Activated naive CD4-positive, alpha-beta T cell treated with anti-CD3 and anti-CD28 coated beads, Interleukin-2, amount 50 U/mL, for 72 hours (primary cell): ENCODE measurements at regions not wholly inside any gene's neighbourhood (a gene's known extent, or its start where the extent isn't known, plus 50 kb on each side); places are given as distances from the start of the nearest gene placed in this dataset.

Experiments
- ATAC-seq, 2 donors: fragments of 150-1000 bp; cut with Tn5 transposase; 2 replicates each; pipeline ENCODE4 v1.10.0; 2021; ENCODE audit warnings: mild to moderate bottlenecking in 2 of 2, moderate library complexity in 2 of 2
- DNase-seq, 2 donors: peaks; one replicate each; pipeline ENCODE4 v3.0.0; 2021 to 2022; ENCODE audit warnings: low spot score in 2 of 2
- H3K27ac Mint-ChIP-seq, 2 donors: one replicate each; pipeline ENCODE4 v1.8.0; 2022; ENCODE audit warnings: mild to moderate bottlenecking in 2 of 2, mixed read lengths in 2 of 2
- H3K36me3 Mint-ChIP-seq, 2 donors: one replicate each; pipeline ENCODE4 v1.8.0; 2022; ENCODE audit warnings: mixed read lengths in 2 of 2
- H3K9me3 Mint-ChIP-seq, 2 donors: one replicate each; pipeline ENCODE4 v1.8.0; 2022; ENCODE audit warnings: mixed read lengths in 2 of 2

GRCh38 chr12:89960011-89960507 is 251.4 kb upstream of the ATP2B1 start:
- DNase-seq (peak in 1 of 2 donors; percentile 59), ATAC-seq (peak; percentile 98 to 100)
- H3K27ac Mint-ChIP-seq, result no peak overlapping the region
- H3K36me3 Mint-ChIP-seq, result no peaks in the 10 kb centered on the region
- H3K9me3 Mint-ChIP-seq, result no peaks in the 10 kb centered on the region

GRCh38 chr12:89959179-89959578 is 250.5 kb upstream of the ATP2B1 start:
- no peak for DNase-seq
- ATAC-seq, result no peak
- Mint-ChIP-seq H3K27ac (no peak overlapping the region), H3K36me3 (no peaks in the 10 kb centered on the region), H3K9me3 (no peaks in the 10 kb centered on the region)

GRCh38 chr12:89954259-89954658 is 245.6 kb upstream of the ATP2B1 start:
- DNase-seq (no peak), ATAC-seq (no peak)
- no peaks in the 10 kb centered on the region for H3K36me3 Mint-ChIP-seq
- no peak overlapping the region for H3K27ac Mint-ChIP-seq
- H3K9me3 Mint-ChIP-seq, result peaks cover 0 to 7% of the 10 kb centered on the region in 2 donors

- Mint-ChIP-seq H3K27ac (no peak overlapping the region), H3K36me3 (no peaks in the 10 kb centered on the region)
- ATAC-seq, result no peak
Measured at GRCh38 chr12:89951694-89952060, 243.0 kb upstream of the ATP2B1 start.

GRCh38 chr12:89951050-89951693 is 242.5 kb upstream of the ATP2B1 start:
- H3K27ac Mint-ChIP-seq, result peak overlapping the region in 1 of 2 donors; percentile 11

More at GRCh38 chr12:89951694-89952060, 243.0 kb upstream of the ATP2B1 start:
- no peak for DNase-seq
- H3K9me3 Mint-ChIP-seq, result peaks cover 0 to 7% of the 10 kb centered on the region in 2 donors

GRCh38 chr12:89950421-89950820 is 241.8 kb upstream of the ATP2B1 start:
- no peak for DNase-seq
- Mint-ChIP-seq H3K36me3 (no peaks in the 10 kb centered on the region), H3K27ac (peak overlapping the region in 1 of 2 donors; percentile 23), H3K9me3 (peaks cover 0 to 7% of the 10 kb centered on the region in 2 donors)
- peak in 1 of 2 donors; percentile 27 for ATAC-seq

More at GRCh38 chr12:89951050-89951693, 242.5 kb upstream of the ATP2B1 start:
- no peaks in the 10 kb centered on the region for H3K36me3 Mint-ChIP-seq
- DNase-seq (no peak), ATAC-seq (peak in 1 of 2 donors; percentile 30)
- H3K9me3 Mint-ChIP-seq, result peaks cover 0 to 7% of the 10 kb centered on the region in 2 donors

GRCh38 chr12:89949457-89950195 is 241.0 kb upstream of the ATP2B1 start:
- ATAC-seq, result peak; percentile 79 to 91
- H3K27ac Mint-ChIP-seq, result peak overlapping the region in 1 of 2 donors; percentile 23
- no peaks in the 10 kb centered on the region for H3K36me3 Mint-ChIP-seq
- DNase-seq, result peak in 1 of 2 donors; percentile 43
- H3K9me3 Mint-ChIP-seq, result peaks cover 0 to 7% of the 10 kb centered on the region in 2 donors

GRCh38 chr12:89948271-89949175 is 239.9 kb upstream of the ATP2B1 start:
- H3K27ac Mint-ChIP-seq, result peak overlapping the region; percentile 15 to 23
- DNase-seq (no peak), ATAC-seq (no peak)
- peaks cover 0 to 7% of the 10 kb centered on the region in 2 donors for H3K9me3 Mint-ChIP-seq
- H3K36me3 Mint-ChIP-seq, result no peaks in the 10 kb centered on the region

- ATAC-seq (peak; percentile 68 to 70), DNase-seq (no peak)
- no peak overlapping the region for H3K27ac Mint-ChIP-seq
- peaks cover 0 to 7% of the 10 kb centered on the region in 2 donors for H3K9me3 Mint-ChIP-seq
- no peaks in the 10 kb centered on the region for H3K36me3 Mint-ChIP-seq
Measured at GRCh38 chr12:89947437-89948270, 239.0 kb upstream of the ATP2B1 start.

GRCh38 chr12:89946518-89947135 is 238.0 kb upstream of the ATP2B1 start:
- no peak for ATAC-seq
- H3K36me3 Mint-ChIP-seq, result no peaks in the 10 kb centered on the region
- DNase-seq, result no peak
- no peak overlapping the region for H3K27ac Mint-ChIP-seq
- peaks cover 0 to 10% of the 10 kb centered on the region in 2 donors for H3K9me3 Mint-ChIP-seq

GRCh38 chr12:89945123-89945522 is 236.5 kb upstream of the ATP2B1 start:
- H3K9me3 Mint-ChIP-seq, result peaks cover 0 to 5% of the 10 kb centered on the region in 2 donors
- ATAC-seq, result no peak
- H3K27ac Mint-ChIP-seq, result no peak overlapping the region
- H3K36me3 Mint-ChIP-seq, result no peaks in the 10 kb centered on the region
- DNase-seq, result no peak

- DNase-seq, result no peak
- Mint-ChIP-seq H3K27ac (no peak overlapping the region), H3K36me3 (no peaks in the 10 kb centered on the region), H3K9me3 (peaks cover 0 to 11% of the 10 kb centered on the region in 2 donors)
- ATAC-seq, result peak in 1 of 2 donors; percentile 53
Measured at GRCh38 chr12:89943463-89943862, 234.8 kb upstream of the ATP2B1 start.

GRCh38 chr12:89941436-89941835 is 232.8 kb upstream of the ATP2B1 start:
- Mint-ChIP-seq H3K9me3 (peaks cover 0 to 11% of the 10 kb centered on the region in 2 donors), H3K36me3 (no peaks in the 10 kb centered on the region), H3K27ac (no peak overlapping the region)
- DNase-seq (no peak), ATAC-seq (no peak)

- H3K36me3 Mint-ChIP-seq, result peaks cover 0 to 10% of the 10 kb centered on the region in 2 donors
- H3K27ac Mint-ChIP-seq, result no peak overlapping the region
- no peak for ATAC-seq
- peaks cover 0 to 13% of the 10 kb centered on the region in 2 donors for H3K9me3 Mint-ChIP-seq
- DNase-seq, result no peak
Measured at GRCh38 chr12:89939522-89940215, 231.0 kb upstream of the ATP2B1 start.

- Mint-ChIP-seq H3K27ac (peak overlapping the region in 1 of 2 donors; percentile 54), H3K36me3 (peaks cover 0 to 19% of the 10 kb centered on the region in 2 donors), H3K9me3 (peaks cover 0 to 16% of the 10 kb centered on the region in 2 donors)
- ATAC-seq (no peak), DNase-seq (no peak)
Measured at GRCh38 chr12:89936631-89937030, 228.0 kb upstream of the ATP2B1 start.
